Ishikawa (cell line): ENCODE measurements at regions not wholly inside any gene's neighbourhood (a gene's known extent, or its start where the extent isn't known, plus 50 kb on each side); places are given as distances from the start of the nearest gene placed in this dataset.

ENCODE experiments used
- CEBPB ChIP-seq: IDR thresholded peaks from 2 replicates; pipeline ENCODE4 v1.6.1; 2012
- CREB1 ChIP-seq: IDR thresholded peaks from 2 replicates; pipeline ENCODE4 v1.6.1; 2012; ENCODE audit warnings: low read depth
- EGR1 ChIP-seq: IDR thresholded peaks from 2 replicates; pipeline ENCODE4 v1.6.1; 2012
- EP300 ChIP-seq: IDR thresholded peaks from 2 replicates; pipeline ENCODE4 v1.6.1; 2012; ENCODE audit warnings: borderline replicate concordance
- FOXM1 ChIP-seq: IDR thresholded peaks from 2 replicates; pipeline ENCODE4 v1.6.1; 2012; ENCODE audit warnings: low read depth, borderline replicate concordance
- NFIC ChIP-seq: IDR thresholded peaks from 2 replicates; pipeline ENCODE4 v1.6.1; 2012
- RAD21 ChIP-seq: IDR thresholded peaks from 2 replicates; pipeline ENCODE4 v1.6.1; 2012; ENCODE audit warnings: low read depth
- TAF1 ChIP-seq: IDR thresholded peaks from 2 replicates; pipeline ENCODE4 v1.6.1; 2012; ENCODE audit warnings: low read depth, mild to moderate bottlenecking
- TCF12 ChIP-seq: IDR thresholded peaks from 2 replicates; pipeline ENCODE4 v1.6.1; 2012; ENCODE audit warnings: low read depth
- TEAD4 ChIP-seq: IDR thresholded peaks from 2 replicates; pipeline ENCODE4 v1.6.1; 2012
- YY1 ChIP-seq: IDR thresholded peaks from 2 replicates; pipeline ENCODE4 v1.6.1; 2012; ENCODE audit warnings: low read depth
- ZBTB7A ChIP-seq: IDR thresholded peaks from 2 replicates; pipeline ENCODE4 v1.6.1; 2012; ENCODE audit warnings: low read depth
- TF ChIP-seq, protein P1 (sequence below): IDR thresholded peaks from 2 replicates; pipeline ENCODE4 v1.6.1; 2012; ENCODE audit warnings: low read depth, mild to moderate bottlenecking
- TF ChIP-seq, protein P2 (sequence below): IDR thresholded peaks from 2 replicates; pipeline ENCODE4 v1.6.1; 2012
- TF ChIP-seq, protein P3 (sequence below): IDR thresholded peaks from 2 replicates; pipeline ENCODE4 v1.6.1; 2012

DNA sequence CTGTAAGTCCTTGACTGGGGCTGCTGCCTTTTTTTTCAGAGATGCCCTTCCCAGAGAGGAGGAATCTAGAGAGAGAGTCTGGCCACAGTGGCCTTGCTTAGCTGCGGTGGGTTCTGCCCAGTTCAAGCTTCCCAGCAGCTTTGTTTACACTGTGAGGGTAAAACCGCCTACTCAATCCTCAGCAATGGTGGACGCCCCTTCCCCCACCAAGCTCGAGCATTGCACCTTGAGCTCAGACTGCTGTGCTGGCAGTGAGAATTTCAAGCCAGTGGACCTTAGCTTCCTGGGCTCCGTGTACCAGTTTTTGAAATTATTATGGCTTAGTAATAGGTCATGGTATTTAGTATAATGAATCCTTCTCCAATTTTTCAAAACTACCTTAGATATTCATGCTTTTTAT, 395.4 kb downstream of the NPIPA7 start:
- TF ChIP-seq EP300 (no peak), TAF1 (no peak), YY1 (no peak), RAD21 (no peak), CEBPB (no peak), CREB1 (no peak), NFIC (no peak), TCF12 (no peak), FOXM1 (no peak), ZBTB7A (no peak), EGR1 (no peak), TEAD4 (no peak)
- TF ChIP-seq, protein P1, sequence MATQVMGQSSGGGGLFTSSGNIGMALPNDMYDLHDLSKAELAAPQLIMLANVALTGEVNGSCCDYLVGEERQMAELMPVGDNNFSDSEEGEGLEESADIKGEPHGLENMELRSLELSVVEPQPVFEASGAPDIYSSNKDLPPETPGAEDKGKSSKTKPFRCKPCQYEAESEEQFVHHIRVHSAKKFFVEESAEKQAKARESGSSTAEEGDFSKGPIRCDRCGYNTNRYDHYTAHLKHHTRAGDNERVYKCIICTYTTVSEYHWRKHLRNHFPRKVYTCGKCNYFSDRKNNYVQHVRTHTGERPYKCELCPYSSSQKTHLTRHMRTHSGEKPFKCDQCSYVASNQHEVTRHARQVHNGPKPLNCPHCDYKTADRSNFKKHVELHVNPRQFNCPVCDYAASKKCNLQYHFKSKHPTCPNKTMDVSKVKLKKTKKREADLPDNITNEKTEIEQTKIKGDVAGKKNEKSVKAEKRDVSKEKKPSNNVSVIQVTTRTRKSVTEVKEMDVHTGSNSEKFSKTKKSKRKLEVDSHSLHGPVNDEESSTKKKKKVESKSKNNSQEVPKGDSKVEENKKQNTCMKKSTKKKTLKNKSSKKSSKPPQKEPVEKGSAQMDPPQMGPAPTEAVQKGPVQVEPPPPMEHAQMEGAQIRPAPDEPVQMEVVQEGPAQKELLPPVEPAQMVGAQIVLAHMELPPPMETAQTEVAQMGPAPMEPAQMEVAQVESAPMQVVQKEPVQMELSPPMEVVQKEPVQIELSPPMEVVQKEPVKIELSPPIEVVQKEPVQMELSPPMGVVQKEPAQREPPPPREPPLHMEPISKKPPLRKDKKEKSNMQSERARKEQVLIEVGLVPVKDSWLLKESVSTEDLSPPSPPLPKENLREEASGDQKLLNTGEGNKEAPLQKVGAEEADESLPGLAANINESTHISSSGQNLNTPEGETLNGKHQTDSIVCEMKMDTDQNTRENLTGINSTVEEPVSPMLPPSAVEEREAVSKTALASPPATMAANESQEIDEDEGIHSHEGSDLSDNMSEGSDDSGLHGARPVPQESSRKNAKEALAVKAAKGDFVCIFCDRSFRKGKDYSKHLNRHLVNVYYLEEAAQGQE, result no peak
- TF ChIP-seq, protein P2, sequence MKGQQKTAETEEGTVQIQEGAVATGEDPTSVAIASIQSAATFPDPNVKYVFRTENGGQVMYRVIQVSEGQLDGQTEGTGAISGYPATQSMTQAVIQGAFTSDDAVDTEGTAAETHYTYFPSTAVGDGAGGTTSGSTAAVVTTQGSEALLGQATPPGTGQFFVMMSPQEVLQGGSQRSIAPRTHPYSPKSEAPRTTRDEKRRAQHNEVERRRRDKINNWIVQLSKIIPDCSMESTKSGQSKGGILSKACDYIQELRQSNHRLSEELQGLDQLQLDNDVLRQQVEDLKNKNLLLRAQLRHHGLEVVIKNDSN, result no peak
- TF ChIP-seq, protein P3, sequence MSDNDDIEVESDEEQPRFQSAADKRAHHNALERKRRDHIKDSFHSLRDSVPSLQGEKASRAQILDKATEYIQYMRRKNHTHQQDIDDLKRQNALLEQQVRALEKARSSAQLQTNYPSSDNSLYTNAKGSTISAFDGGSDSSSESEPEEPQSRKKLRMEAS, result no peak

DNA sequence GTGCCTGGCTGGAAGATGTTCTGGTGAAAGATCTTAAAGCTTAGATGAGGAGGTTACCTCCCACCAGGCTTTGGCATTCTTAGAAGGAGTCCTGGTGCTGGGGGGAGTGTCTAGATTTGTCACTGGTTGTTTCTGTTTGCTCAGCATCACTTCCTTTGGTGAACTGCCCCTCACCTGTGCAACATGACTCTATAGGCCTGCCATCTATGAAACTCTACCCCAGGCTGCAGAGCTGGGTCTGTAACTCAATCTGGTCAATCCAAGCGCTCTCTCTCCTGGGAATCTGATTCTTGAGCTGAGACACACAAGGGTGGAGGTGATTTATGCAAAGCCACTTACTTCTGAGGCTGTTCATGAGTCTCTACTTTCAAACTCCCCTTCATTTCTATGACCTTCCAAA, 399.4 kb downstream of the NPIPA7 start:
- TF ChIP-seq ZBTB7A (no peak), FOXM1 (no peak), EGR1 (no peak), TCF12 (no peak), CREB1 (no peak), CEBPB (no peak), TAF1 (no peak), RAD21 (no peak), EP300 (no peak), NFIC (no peak), TEAD4 (no peak)
- TF ChIP-seq, protein P2, result no peak
- TF ChIP-seq, protein P1, result no peak

DNA sequence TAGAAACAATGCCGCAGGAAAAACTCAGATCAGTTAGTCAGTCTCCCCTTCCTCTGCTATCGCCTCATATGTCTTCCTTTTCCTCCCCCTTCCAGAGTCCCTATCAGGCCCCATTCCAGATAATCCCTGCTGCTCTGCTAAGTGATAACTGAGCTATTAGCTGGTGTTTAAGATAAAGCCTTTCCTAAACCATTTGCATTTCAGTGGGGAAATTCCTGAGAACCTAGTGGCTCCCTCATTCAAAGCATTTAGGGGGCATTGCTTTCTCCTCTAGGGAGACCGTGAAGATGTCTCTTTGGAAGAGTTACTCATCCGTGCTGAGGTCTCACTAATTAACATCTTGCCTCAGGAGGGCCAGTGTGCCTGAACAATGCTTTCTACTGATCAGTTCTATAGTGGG, 401.6 kb downstream of the NPIPA7 start:
- TF ChIP-seq, protein P2, result no peak
- no peak for TF ChIP-seq TAF1
- no peak for TF ChIP-seq CREB1
- TF ChIP-seq EP300, result no peak
- TF ChIP-seq, protein P3, result no peak
- no peak for TF ChIP-seq TCF12
- no peak for TF ChIP-seq RAD21
- TF ChIP-seq TEAD4, result no peak
- TF ChIP-seq EGR1, result no peak
- no peak for TF ChIP-seq NFIC
- TF ChIP-seq ZBTB7A, result no peak
- TF ChIP-seq CEBPB, result no peak
- no peak for TF ChIP-seq FOXM1
- TF ChIP-seq, protein P1, result no peak
- TF ChIP-seq YY1, result no peak

DNA sequence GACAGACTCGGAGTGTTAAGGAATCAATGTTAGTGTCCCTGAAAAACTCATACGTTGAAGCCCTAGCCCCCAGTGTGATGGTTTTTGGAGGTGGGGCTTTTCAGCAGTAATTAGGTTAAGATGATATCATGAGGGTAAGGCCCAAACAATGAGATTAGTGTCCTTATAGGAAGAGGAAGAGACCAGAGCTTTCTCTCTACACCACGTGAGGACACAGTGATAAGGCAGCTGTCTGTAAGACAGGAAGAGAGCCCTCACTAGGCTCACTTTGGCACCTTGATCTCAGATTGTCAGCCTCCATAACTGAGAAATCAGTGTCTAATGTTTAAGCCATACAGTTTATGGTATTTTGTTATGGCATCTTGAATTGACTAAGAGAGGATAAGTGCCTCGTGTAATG, 403.2 kb downstream of the NPIPA7 start:
- TF ChIP-seq, protein P2, result no peak
- no peak for TF ChIP-seq TCF12
- no peak for TF ChIP-seq NFIC
- TF ChIP-seq TEAD4, result no peak
